ENCODE measurements at regions not wholly inside any gene's neighbourhood (a gene's known extent, or its start where the extent isn't known, plus 50 kb on each side); places are given as distances from the start of the nearest gene placed in this dataset.
A peak's percentile ranks its signal among the peaks of the same experiment; 100 is the strongest.

GRCh38 chr17:36765436-36766043 is 164.2 kb downstream of the MRM1 start:
- H3K4ac ChIP-seq (ENCODE audit: low read depth in 1 of 2, low read length in 2 of 2) = no peak overlapping the region
- H3K9ac ChIP-seq (ENCODE audit: low read length) = no peak overlapping the region
- H3K23ac ChIP-seq (ENCODE audit: low read length in 2 of 2) = no peak overlapping the region
- no peak overlapping the region for H2BK120ac ChIP-seq (ENCODE audit: low read depth, low read length)
- H3K14ac ChIP-seq (ENCODE audit: low read length in 2 of 2) = no peak overlapping the region
- H3K79me1 ChIP-seq (replicated peaks; ENCODE audit: low read length, poor library complexity, severe bottlenecking) = no peaks in the 10 kb centered on the region
- no peak overlapping the region for H2AFZ ChIP-seq (ENCODE audit: low read depth, low read length)
- H2BK12ac ChIP-seq (ENCODE audit: low read length in 2 of 2) = no peak overlapping the region
- no peak overlapping the region for H3K18ac ChIP-seq (ENCODE audit: low read depth in 1 of 2, low read length in 2 of 2)
- no peak for DNase-seq
- 87% methylated on average over 17 of the region's 18 CpGs for whole genome bisulfite sequencing
- H4K91ac ChIP-seq (ENCODE audit: low read length) = no peak overlapping the region
- no peaks in the 10 kb centered on the region for H3K36me3 ChIP-seq (ENCODE audit: control insufficient read depth in 1 of 2, insufficient read depth in 2 of 2, low read depth in 1 of 2, low read length in 2 of 2)
- no peaks in the 10 kb centered on the region for H3K4me1 ChIP-seq (ENCODE audit: control insufficient read depth, insufficient read depth, low read depth, low read length)
- no peak overlapping the region for H3K4me3 ChIP-seq (ENCODE audit: insufficient read depth in 1 of 2, low read depth in 1 of 2, low read length in 2 of 2)
- H3K4me2 ChIP-seq (ENCODE audit: low read length, poor library complexity, severe bottlenecking) = no peak overlapping the region
- H2BK5ac ChIP-seq (ENCODE audit: low read depth, low read length, poor library complexity, severe bottlenecking) = no peak overlapping the region
- H3K9me3 ChIP-seq (ENCODE audit: control insufficient read depth, low read length) = no peaks in the 10 kb centered on the region
- peaks cover 40 to 52% of the 10 kb centered on the region in 2 experiments for H3K27me3 ChIP-seq (ENCODE audit: control insufficient read depth in 1 of 2, insufficient read depth in 1 of 2, low read length in 2 of 2)
- no peak overlapping the region for H2AK5ac ChIP-seq (ENCODE audit: low read length, severe bottlenecking)
- H4K8ac ChIP-seq (ENCODE audit: low read length) = no peak overlapping the region
- H2BK15ac ChIP-seq (ENCODE audit: low read depth, poor library complexity, severe bottlenecking) = no peak overlapping the region
- no peak overlapping the region for H3K27ac ChIP-seq (ENCODE audit: low read length, poor library complexity, severe bottlenecking)

GRCh38 chr17:36768394-36768793 is 167.0 kb downstream of the MRM1 start:
- Histone ChIP-seq H3K4me3 (ENCODE audit: insufficient read depth in 1 of 2, low read depth in 1 of 2, low read length in 2 of 2) (no peak overlapping the region), H2BK5ac (ENCODE audit: low read depth, low read length, poor library complexity, severe bottlenecking) (no peak overlapping the region), H3K9ac (ENCODE audit: low read length) (no peak overlapping the region), H2BK120ac (ENCODE audit: low read depth, low read length) (no peak overlapping the region), H4K8ac (ENCODE audit: low read length) (no peak overlapping the region), H2BK15ac (ENCODE audit: low read depth, poor library complexity, severe bottlenecking) (no peak overlapping the region), H3K36me3 (ENCODE audit: control insufficient read depth in 1 of 2, insufficient read depth in 2 of 2, low read depth in 1 of 2, low read length in 2 of 2) (no peaks in the 10 kb centered on the region), H4K91ac (ENCODE audit: low read length) (no peak overlapping the region), H3K9me3 (ENCODE audit: control insufficient read depth, low read length) (no peaks in the 10 kb centered on the region), H3K4ac (ENCODE audit: low read depth in 1 of 2, low read length in 2 of 2) (no peak overlapping the region), H3K23ac (ENCODE audit: low read length in 2 of 2) (no peak overlapping the region), H2AFZ (ENCODE audit: low read depth, low read length) (no peak overlapping the region), H3K4me1 (ENCODE audit: control insufficient read depth, insufficient read depth, low read depth, low read length) (no peaks in the 10 kb centered on the region), H3K27ac (ENCODE audit: low read length, poor library complexity, severe bottlenecking) (no peak overlapping the region), H3K79me1 (replicated peaks; ENCODE audit: low read length, poor library complexity, severe bottlenecking) (no peaks in the 10 kb centered on the region), H2BK12ac (ENCODE audit: low read length in 2 of 2) (no peak overlapping the region), H3K4me2 (ENCODE audit: low read length, poor library complexity, severe bottlenecking) (no peak overlapping the region), H3K27me3 (ENCODE audit: control insufficient read depth in 1 of 2, insufficient read depth in 1 of 2, low read length in 2 of 2) (peaks cover 57 to 76% of the 10 kb centered on the region in 2 experiments), H2AK5ac (ENCODE audit: low read length, severe bottlenecking) (no peak overlapping the region), H3K14ac (ENCODE audit: low read length in 2 of 2) (no peak overlapping the region), H3K18ac (ENCODE audit: low read depth in 1 of 2, low read length in 2 of 2) (no peak overlapping the region)
- DNase-seq = no peak
- 76% methylated on average over 13 of the region's 13 CpGs for WGBS

- no peaks in the 10 kb centered on the region for H3K36me3 ChIP-seq (ENCODE audit: control insufficient read depth in 1 of 2, insufficient read depth in 2 of 2, low read depth in 1 of 2, low read length in 2 of 2)
- no peak overlapping the region for H3K18ac ChIP-seq (ENCODE audit: low read depth in 1 of 2, low read length in 2 of 2)
- no peak overlapping the region for H4K91ac ChIP-seq (ENCODE audit: low read length)
- H3K4ac ChIP-seq (ENCODE audit: low read depth in 1 of 2, low read length in 2 of 2) = no peak overlapping the region
- no peak overlapping the region for H2BK15ac ChIP-seq (ENCODE audit: low read depth, poor library complexity, severe bottlenecking)
- WGBS = 43% methylated on average over 3 of the region's 4 CpGs
- no peak overlapping the region for H3K4me2 ChIP-seq (ENCODE audit: low read length, poor library complexity, severe bottlenecking)
- H3K79me1 ChIP-seq (replicated peaks; ENCODE audit: low read length, poor library complexity, severe bottlenecking) = no peaks in the 10 kb centered on the region
- H3K27me3 ChIP-seq (ENCODE audit: control insufficient read depth in 1 of 2, insufficient read depth in 1 of 2, low read length in 2 of 2) = peaks cover 46 to 76% of the 10 kb centered on the region in 2 experiments
- H3K4me1 ChIP-seq (ENCODE audit: control insufficient read depth, insufficient read depth, low read depth, low read length) = no peaks in the 10 kb centered on the region
- H3K27ac ChIP-seq (ENCODE audit: low read length, poor library complexity, severe bottlenecking) = no peak overlapping the region
- H2BK120ac ChIP-seq (ENCODE audit: low read depth, low read length) = no peak overlapping the region
- H2BK12ac ChIP-seq (ENCODE audit: low read length in 2 of 2) = no peak overlapping the region
- no peak overlapping the region for H2AFZ ChIP-seq (ENCODE audit: low read depth, low read length)
- H3K23ac ChIP-seq (ENCODE audit: low read length in 2 of 2) = no peak overlapping the region
- H3K9me3 ChIP-seq (ENCODE audit: control insufficient read depth, low read length) = no peaks in the 10 kb centered on the region
- H2AK5ac ChIP-seq (ENCODE audit: low read length, severe bottlenecking) = no peak overlapping the region
- no peak overlapping the region for H2BK5ac ChIP-seq (ENCODE audit: low read depth, low read length, poor library complexity, severe bottlenecking)
- H3K9ac ChIP-seq (ENCODE audit: low read length) = no peak overlapping the region
- no peak for DNase-seq
- H4K8ac ChIP-seq (ENCODE audit: low read length) = no peak overlapping the region
- no peak overlapping the region for H3K4me3 ChIP-seq (ENCODE audit: insufficient read depth in 1 of 2, low read depth in 1 of 2, low read length in 2 of 2)
- H3K14ac ChIP-seq (ENCODE audit: low read length in 2 of 2) = no peak overlapping the region
Observed at GRCh38 chr17:36773039-36773438, 164.2 kb upstream of the LHX1 start.

- Histone ChIP-seq H2AK5ac (ENCODE audit: low read length, severe bottlenecking) (no peak overlapping the region), H3K4ac (ENCODE audit: low read depth in 1 of 2, low read length in 2 of 2) (no peak overlapping the region), H3K27ac (ENCODE audit: low read length, poor library complexity, severe bottlenecking) (no peak overlapping the region), H3K4me3 (ENCODE audit: insufficient read depth in 1 of 2, low read depth in 1 of 2, low read length in 2 of 2) (no peak overlapping the region), H3K4me1 (ENCODE audit: control insufficient read depth, insufficient read depth, low read depth, low read length) (peaks cover 5% of the 10 kb centered on the region), H3K27me3 (ENCODE audit: control insufficient read depth in 1 of 2, insufficient read depth in 1 of 2, low read length in 2 of 2) (peaks cover 42 to 69% of the 10 kb centered on the region in 2 experiments), H2BK120ac (ENCODE audit: low read depth, low read length) (no peak overlapping the region), H3K4me2 (ENCODE audit: low read length, poor library complexity, severe bottlenecking) (no peak overlapping the region), H3K18ac (ENCODE audit: low read depth in 1 of 2, low read length in 2 of 2) (no peak overlapping the region), H2BK12ac (ENCODE audit: low read length in 2 of 2) (no peak overlapping the region), H3K23ac (ENCODE audit: low read length in 2 of 2) (no peak overlapping the region), H2BK5ac (ENCODE audit: low read depth, low read length, poor library complexity, severe bottlenecking) (no peak overlapping the region), H3K9me3 (ENCODE audit: control insufficient read depth, low read length) (no peaks in the 10 kb centered on the region), H3K9ac (ENCODE audit: low read length) (no peak overlapping the region), H3K36me3 (ENCODE audit: control insufficient read depth in 1 of 2, insufficient read depth in 2 of 2, low read depth in 1 of 2, low read length in 2 of 2) (no peaks in the 10 kb centered on the region), H4K91ac (ENCODE audit: low read length) (no peak overlapping the region), H3K14ac (ENCODE audit: low read length in 2 of 2) (no peak overlapping the region), H4K8ac (ENCODE audit: low read length) (no peak overlapping the region), H3K79me1 (replicated peaks; ENCODE audit: low read length, poor library complexity, severe bottlenecking) (no peaks in the 10 kb centered on the region), H2AFZ (ENCODE audit: low read depth, low read length) (no peak overlapping the region), H2BK15ac (ENCODE audit: low read depth, poor library complexity, severe bottlenecking) (no peak overlapping the region)
- DNase-seq = peak; percentile 3
- WGBS = 0% methylated on average over 1 of the region's 6 CpGs
Observed at GRCh38 chr17:36777118-36777517, 160.2 kb upstream of the LHX1 start.
